Peyer's patch (tissue), 4 donors: ENCODE measurements at regions not wholly inside any gene's neighbourhood (a gene's known extent, or its start where the extent isn't known, plus 50 kb on each side); places are given as distances from the start of the nearest gene placed in this dataset.

ENCODE experiments used
- POLR2A ChIP-seq, 2 donors: fragments of 450-650 bp; IDR thresholded peaks; one replicate each; pipeline ENCODE4 v1.5.1; 2017; ENCODE audit warnings: antibody characterized with exemption in 2 of 2, mild to moderate bottlenecking in 2 of 2, moderate library complexity in 2 of 2
- TF ChIP-seq, protein P1 (sequence below), 6 experiments: fragments of 450-650 bp in 4 of 6; fragments of 200-600 bp in 2 of 6; sonication (generic) in 1 of 6; IDR thresholded peaks; one replicate each; pipeline ENCODE4 v1.5.1; 2017 to 2019; ENCODE audit warnings: antibody characterized with exemption in 6 of 6, mild to moderate bottlenecking in 3 of 6, moderate library complexity in 1 of 6

DNA sequence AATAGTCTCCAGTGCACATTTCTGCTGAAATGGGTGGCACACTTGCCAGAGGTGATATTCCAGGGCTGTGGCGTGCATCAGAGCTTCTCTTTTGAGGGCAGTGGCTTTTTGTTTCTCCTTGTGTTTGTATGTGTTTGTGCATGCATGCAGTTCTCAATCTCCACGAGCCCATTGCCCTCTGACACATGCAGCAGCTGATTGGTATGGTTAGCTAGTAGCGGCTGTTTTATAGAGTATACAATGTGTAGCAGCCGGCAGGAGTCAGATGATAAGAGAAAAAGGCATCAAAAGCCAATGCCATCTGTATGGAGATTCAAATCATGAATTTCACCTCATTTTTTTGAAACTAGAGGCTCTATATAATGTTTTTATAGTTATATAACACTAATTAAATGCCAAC lies 616.9 kb upstream of the STXBP6 start:
- TF ChIP-seq, protein P1, sequence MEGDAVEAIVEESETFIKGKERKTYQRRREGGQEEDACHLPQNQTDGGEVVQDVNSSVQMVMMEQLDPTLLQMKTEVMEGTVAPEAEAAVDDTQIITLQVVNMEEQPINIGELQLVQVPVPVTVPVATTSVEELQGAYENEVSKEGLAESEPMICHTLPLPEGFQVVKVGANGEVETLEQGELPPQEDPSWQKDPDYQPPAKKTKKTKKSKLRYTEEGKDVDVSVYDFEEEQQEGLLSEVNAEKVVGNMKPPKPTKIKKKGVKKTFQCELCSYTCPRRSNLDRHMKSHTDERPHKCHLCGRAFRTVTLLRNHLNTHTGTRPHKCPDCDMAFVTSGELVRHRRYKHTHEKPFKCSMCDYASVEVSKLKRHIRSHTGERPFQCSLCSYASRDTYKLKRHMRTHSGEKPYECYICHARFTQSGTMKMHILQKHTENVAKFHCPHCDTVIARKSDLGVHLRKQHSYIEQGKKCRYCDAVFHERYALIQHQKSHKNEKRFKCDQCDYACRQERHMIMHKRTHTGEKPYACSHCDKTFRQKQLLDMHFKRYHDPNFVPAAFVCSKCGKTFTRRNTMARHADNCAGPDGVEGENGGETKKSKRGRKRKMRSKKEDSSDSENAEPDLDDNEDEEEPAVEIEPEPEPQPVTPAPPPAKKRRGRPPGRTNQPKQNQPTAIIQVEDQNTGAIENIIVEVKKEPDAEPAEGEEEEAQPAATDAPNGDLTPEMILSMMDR (IDR thresholded peaks at IDR 0.05), result no peak
- TF ChIP-seq POLR2A (IDR thresholded peaks at IDR 0.05), result no peak
